OCI-LY3 (cell line): ENCODE measurements at regions not wholly inside any gene's neighbourhood (a gene's known extent, or its start where the extent isn't known, plus 50 kb on each side); places are given as distances from the start of the nearest gene placed in this dataset.

Source experiments
- CTCF ChIP-seq: fragments of 200-600, 300-600 bp; sonication (generic); IDR thresholded peaks from 2 replicates; pipeline ENCODE4 v1.5.1; 2014; ENCODE audit warnings: antibody characterized with exemption, low read length, low read depth
- EZH2phosphoT487 ChIP-seq: fragments of 200-600 bp; shearing (Covaris generic); IDR thresholded peaks from 2 replicates; pipeline ENCODE4 v1.6.1; 2018; ENCODE audit warnings: antibody characterized with exemption, mixed run types, low read depth

GRCh38 chr18:72613534-72613930 lies 69.4 kb upstream of the CBLN2 start:
- TF ChIP-seq CTCF (no peak), EZH2phosphoT487 (no peak)
